ENCODE measurements at regions not wholly inside any gene's neighbourhood (a gene's known extent, or its start where the extent isn't known, plus 50 kb on each side); places are given as distances from the start of the nearest gene placed in this dataset.

GRCh38 chr21:32143241-32143939 is 135.5 kb downstream of the MIS18A start:
- no peak for TF ChIP-seq POLR2AphosphoS5 (IDR thresholded peaks at IDR 0.05; ENCODE audit: low read depth, low read length)
- TF ChIP-seq SIN3A (IDR thresholded peaks at IDR 0.05; ENCODE audit: borderline replicate concordance, insufficient read depth, low read length) = no peak
- TF ChIP-seq REST (IDR thresholded peaks at IDR 0.05; ENCODE audit: insufficient read depth in 1 of 2, low read depth in 2 of 2, low read length in 2 of 2) = no peak

All from PFSK-1 (cell line).